ENCODE measurements at regions not wholly inside any gene's neighbourhood (a gene's known extent, or its start where the extent isn't known, plus 50 kb on each side); places are given as distances from the start of the nearest gene placed in this dataset.
"Not testable (repeated sequence)": the region's sequence is repeated elsewhere in the genome, so short reads cannot be mapped to it uniquely, and the experiment has no call there.

GRCh38 chr2:208781166-208781565 lies 374.6 kb downstream of the PTH2R start:
- Mint-ChIP-seq H3K27me3 (ENCODE audit: low read depth) (no peaks in the 10 kb centered on the region), H3K4me1 (no peaks in the 10 kb centered on the region), H3K27ac (ENCODE audit: unreplicated experiment) (no peak overlapping the region), H3K4me3 (no peak overlapping the region), H3K36me3 (ENCODE audit: low read depth) (no peaks in the 10 kb centered on the region), H3K9me3 (peaks cover 4% of the 10 kb centered on the region)
- DNase-seq (ENCODE audit: low read depth, low spot score), result no peak
- no peak for TF ChIP-seq CTCF (conservative IDR thresholded peaks at IDR 0.05)

GRCh38 chr2:208782097-208782496 lies 375.5 kb downstream of the PTH2R start:
- no peak overlapping the region for H3K27ac Mint-ChIP-seq (ENCODE audit: unreplicated experiment)
- H3K27me3 Mint-ChIP-seq (ENCODE audit: low read depth), result no peaks in the 10 kb centered on the region
- no peaks in the 10 kb centered on the region for H3K9me3 Mint-ChIP-seq
- no peak overlapping the region for H3K4me3 Mint-ChIP-seq
- no peak for DNase-seq (ENCODE audit: low read depth, low spot score)
- no peaks in the 10 kb centered on the region for H3K4me1 Mint-ChIP-seq
- no peaks in the 10 kb centered on the region for H3K36me3 Mint-ChIP-seq (ENCODE audit: low read depth)
- no peak for TF ChIP-seq CTCF (conservative IDR thresholded peaks at IDR 0.05)

GRCh38 chr2:208783184-208783583 lies 376.6 kb downstream of the PTH2R start:
- Mint-ChIP-seq H3K4me3 (no peak overlapping the region), H3K9me3 (no peaks in the 10 kb centered on the region)

GRCh38 chr2:208784774-208785173 lies 378.2 kb downstream of the PTH2R start:
- not testable (repeated sequence) for H3K9me3 Mint-ChIP-seq; H3K27me3 Mint-ChIP-seq (ENCODE audit: low read depth); DNase-seq (ENCODE audit: low read depth, low spot score); H3K4me3 Mint-ChIP-seq; H3K27ac Mint-ChIP-seq (ENCODE audit: unreplicated experiment); H3K4me1 Mint-ChIP-seq; H3K36me3 Mint-ChIP-seq (ENCODE audit: low read depth)

More at GRCh38 chr2:208783184-208783583, 376.6 kb downstream of the PTH2R start:
- H3K27me3 Mint-ChIP-seq (ENCODE audit: low read depth), result no peaks in the 10 kb centered on the region
- no peak for DNase-seq (ENCODE audit: low read depth, low spot score)
- H3K36me3 Mint-ChIP-seq (ENCODE audit: low read depth), result no peaks in the 10 kb centered on the region
- TF ChIP-seq CTCF (conservative IDR thresholded peaks at IDR 0.05), result no peak
- H3K4me1 Mint-ChIP-seq, result no peaks in the 10 kb centered on the region
- no peak overlapping the region for H3K27ac Mint-ChIP-seq (ENCODE audit: unreplicated experiment)

- Mint-ChIP-seq H3K4me1 (no peaks in the 10 kb centered on the region), H3K27ac (ENCODE audit: unreplicated experiment) (no peak overlapping the region), H3K9me3 (no peaks in the 10 kb centered on the region), H3K4me3 (no peak overlapping the region), H3K36me3 (ENCODE audit: low read depth) (no peaks in the 10 kb centered on the region), H3K27me3 (ENCODE audit: low read depth) (no peaks in the 10 kb centered on the region)
- no peak for DNase-seq (ENCODE audit: low read depth, low spot score)
- TF ChIP-seq CTCF (conservative IDR thresholded peaks at IDR 0.05), result no peak
Measured at GRCh38 chr2:208791257-208791656, 384.7 kb downstream of the PTH2R start.

- H3K4me1 Mint-ChIP-seq, result no peaks in the 10 kb centered on the region
- TF ChIP-seq CTCF (conservative IDR thresholded peaks at IDR 0.05), result no peak
- no peaks in the 10 kb centered on the region for H3K36me3 Mint-ChIP-seq (ENCODE audit: low read depth)
- H3K27ac Mint-ChIP-seq (ENCODE audit: unreplicated experiment), result no peak overlapping the region
- no peak overlapping the region for H3K4me3 Mint-ChIP-seq
- no peaks in the 10 kb centered on the region for H3K9me3 Mint-ChIP-seq
- no peak for DNase-seq (ENCODE audit: low read depth, low spot score)
- no peaks in the 10 kb centered on the region for H3K27me3 Mint-ChIP-seq (ENCODE audit: low read depth)
Measured at GRCh38 chr2:208792766-208793165, 386.2 kb downstream of the PTH2R start.

Measured in neural crest cell (in vitro differentiated cells).